Astrocyte (in vitro differentiated cells and primary cell): ENCODE measurements at regions not wholly inside any gene's neighbourhood (a gene's known extent, or its start where the extent isn't known, plus 50 kb on each side); places are given as distances from the start of the nearest gene placed in this dataset.
A peak's percentile ranks its signal among the peaks of the same experiment; 100 is the strongest.

Experiments
- DNase-seq: peaks from one replicate; pipeline ENCODE4 v3.0.0-alpha.2; 2010; ENCODE audit warnings: low read depth
- FAIRE-seq: peaks from 2 replicates; lab custom pipeline; 2011; peaks lifted over from hg19 to GRCh38; lab: Jason Lieb, UNC
- H2AFZ ChIP-seq: 2 replicates; pipeline ENCODE4 v1.6.0; 2012; ENCODE audit warnings: low read depth, low read length, inconsistent platforms
- H3K27ac ChIP-seq: 2 replicates; pipeline ENCODE4 v1.5.1; 2011; ENCODE audit warnings: low read depth, low read length, inconsistent platforms
- H3K27me3 ChIP-seq: 2 replicates; pipeline ENCODE4 v1.6.0; 2011; ENCODE audit warnings: low read length, inconsistent platforms; ENCODE audit not compliant: insufficient read depth
- H3K36me3 ChIP-seq: 2 replicates; pipeline ENCODE4 v1.5.1; 2011; ENCODE audit warnings: low read length, inconsistent platforms; ENCODE audit not compliant: insufficient read depth
- H3K4me1 ChIP-seq: 2 replicates; pipeline ENCODE4 v1.5.1; 2011; ENCODE audit warnings: low read length, inconsistent platforms; ENCODE audit not compliant: insufficient read depth
- H3K4me2 ChIP-seq: 2 replicates; pipeline ENCODE4 v1.6.0; 2012; ENCODE audit warnings: low read length, inconsistent platforms
- H3K4me3 ChIP-seq: 2 replicates; pipeline ENCODE4 v1.5.1; 2011; ENCODE audit warnings: low read depth, mild to moderate bottlenecking, low read length, inconsistent platforms; ENCODE audit not compliant: insufficient read depth
- H3K79me2 ChIP-seq: 2 replicates; pipeline ENCODE4 v1.6.0; 2012; ENCODE audit warnings: mild to moderate bottlenecking, low read length, inconsistent platforms; ENCODE audit not compliant: insufficient read depth
- H3K9ac ChIP-seq: 2 replicates; pipeline ENCODE4 v1.6.0; 2012; ENCODE audit warnings: mild to moderate bottlenecking, low read length, inconsistent platforms
- H3K9me3 ChIP-seq: 2 replicates; pipeline ENCODE4 v1.5.1; 2012; ENCODE audit warnings: low read depth, mild to moderate bottlenecking, low read length, inconsistent platforms; ENCODE audit not compliant: insufficient read depth
- H4K20me1 ChIP-seq: 2 replicates; pipeline ENCODE4 v1.6.0; 2012; ENCODE audit warnings: low read length, inconsistent platforms; ENCODE audit not compliant: insufficient read depth
- H3K27ac Mint-ChIP-seq: one replicate; pipeline ENCODE4 v1.8.0; 2021; ENCODE audit warnings: mild to moderate bottlenecking, mixed read lengths; ENCODE audit not compliant: unreplicated experiment
- H3K27me3 Mint-ChIP-seq: one replicate; pipeline ENCODE4 v1.8.0; 2021; ENCODE audit warnings: low read depth, mixed read lengths; ENCODE audit not compliant: unreplicated experiment
- H3K36me3 Mint-ChIP-seq: one replicate; pipeline ENCODE4 v1.8.0; 2021; ENCODE audit warnings: low read depth, mixed read lengths; ENCODE audit not compliant: unreplicated experiment
- H3K4me1 Mint-ChIP-seq: one replicate; pipeline ENCODE4 v1.8.0; 2021; ENCODE audit warnings: low read depth, mixed read lengths; ENCODE audit not compliant: unreplicated experiment
- H3K4me3 Mint-ChIP-seq: one replicate; pipeline ENCODE4 v1.8.0; 2021; ENCODE audit warnings: mild to moderate bottlenecking, moderate library complexity, mixed read lengths; ENCODE audit not compliant: unreplicated experiment
- H3K9me3 Mint-ChIP-seq: one replicate; pipeline ENCODE4 v1.8.0; 2021; ENCODE audit warnings: mild to moderate bottlenecking, mixed read lengths; ENCODE audit not compliant: unreplicated experiment
- CTCF ChIP-seq: IDR thresholded peaks from 2 replicates; pipeline ENCODE4 v1.5.1; 2011; ENCODE audit warnings: low read depth, mild to moderate bottlenecking, inconsistent platforms, low read length, moderate library complexity; ENCODE audit not compliant: insufficient read depth
- EZH2 ChIP-seq: IDR thresholded peaks from 2 replicates; pipeline ENCODE4 v1.6.1; 2012; ENCODE audit warnings: mild to moderate bottlenecking, low read length, inconsistent platforms; ENCODE audit not compliant: insufficient read depth

GRCh38 chr5:167912941-167913665 lies 378.3 kb upstream of the WWC1 start:
- no peak for FAIRE-seq
- no peak overlapping the region for H3K27ac ChIP-seq
- no peak overlapping the region for H3K4me2 ChIP-seq
- H3K4me3 ChIP-seq = no peak overlapping the region
- Mint-ChIP-seq H3K36me3 (peaks cover 9% of the 10 kb centered on the region), H3K9me3 (peaks cover 8% of the 10 kb centered on the region), H3K27ac (peak overlapping the region; percentile 28), H3K27me3 (no peaks in the 10 kb centered on the region), H3K4me1 (peaks cover 31% of the 10 kb centered on the region), H3K4me3 (peak overlapping the region; percentile 10)
- no peaks in the 10 kb centered on the region for H3K79me2 ChIP-seq
- H3K27me3 ChIP-seq = no peaks in the 10 kb centered on the region
- peaks cover 12% of the 10 kb centered on the region for H3K4me1 ChIP-seq
- peak; percentile 48 for DNase-seq
- H4K20me1 ChIP-seq = no peaks in the 10 kb centered on the region
- no peak for TF ChIP-seq EZH2
- TF ChIP-seq CTCF = no peak
- H2AFZ ChIP-seq = no peak overlapping the region
- no peaks in the 10 kb centered on the region for H3K9me3 ChIP-seq
- H3K36me3 ChIP-seq = no peaks in the 10 kb centered on the region
- H3K9ac ChIP-seq = no peak overlapping the region

- no peak overlapping the region for H3K4me3 Mint-ChIP-seq
- peak overlapping the region; percentile 43 for H3K27ac Mint-ChIP-seq
- H3K4me2 ChIP-seq = no peak overlapping the region
- peaks cover 9% of the 10 kb centered on the region for H3K36me3 Mint-ChIP-seq
- no peaks in the 10 kb centered on the region for H3K27me3 ChIP-seq
- peaks cover 12% of the 10 kb centered on the region for H3K4me1 ChIP-seq
- no peaks in the 10 kb centered on the region for H4K20me1 ChIP-seq
- H3K9me3 Mint-ChIP-seq = peaks cover 8% of the 10 kb centered on the region
- no peak overlapping the region for H3K9ac ChIP-seq
- no peak overlapping the region for H3K4me3 ChIP-seq
- peak; percentile 39 for FAIRE-seq
- peaks cover 40% of the 10 kb centered on the region for H3K4me1 Mint-ChIP-seq
- H3K27me3 Mint-ChIP-seq = no peaks in the 10 kb centered on the region
- no peaks in the 10 kb centered on the region for H3K79me2 ChIP-seq
- no peak overlapping the region for H2AFZ ChIP-seq
- DNase-seq = no peak
- no peaks in the 10 kb centered on the region for H3K36me3 ChIP-seq
- no peak overlapping the region for H3K27ac ChIP-seq
- no peaks in the 10 kb centered on the region for H3K9me3 ChIP-seq
- TF ChIP-seq EZH2 (no peak), CTCF (no peak)
These were observed 376.2 kb upstream of the WWC1 start for GRCh38 chr5:167915237-167915636.

- H2AFZ ChIP-seq = no peak overlapping the region
- H3K27ac Mint-ChIP-seq = peak overlapping the region; percentile 86
These were observed 375.2 kb upstream of the WWC1 start for GRCh38 chr5:167916261-167916691.

More at GRCh38 chr5:167916261-167916691, 375.2 kb upstream of the WWC1 start:
- Histone ChIP-seq H3K9ac (peak overlapping the region; percentile 52), H4K20me1 (no peaks in the 10 kb centered on the region), H3K4me1 (peaks cover 12% of the 10 kb centered on the region), H3K9me3 (no peaks in the 10 kb centered on the region), H3K27ac (peak overlapping the region; percentile 69), H3K36me3 (no peaks in the 10 kb centered on the region), H3K4me3 (no peak overlapping the region), H3K4me2 (peak overlapping the region; percentile 70), H3K79me2 (no peaks in the 10 kb centered on the region), H3K27me3 (no peaks in the 10 kb centered on the region)
- H3K27me3 Mint-ChIP-seq = no peaks in the 10 kb centered on the region
- no peak for TF ChIP-seq CTCF
- no peak for TF ChIP-seq EZH2
- peaks cover 42% of the 10 kb centered on the region for H3K4me1 Mint-ChIP-seq
- peak; percentile 90 for DNase-seq
- no peak overlapping the region for H3K4me3 Mint-ChIP-seq
- FAIRE-seq = no peak
- H3K36me3 Mint-ChIP-seq = peaks cover 9% of the 10 kb centered on the region
- H3K9me3 Mint-ChIP-seq = peaks cover 8% of the 10 kb centered on the region
